H9 (cell line): ENCODE measurements at regions not wholly inside any gene's neighbourhood (a gene's known extent, or its start where the extent isn't known, plus 50 kb on each side); places are given as distances from the start of the nearest gene placed in this dataset.

ENCODE experiments used
- DNase-seq: peaks from one replicate; pipeline ENCODE4 v3.0.0-alpha.2; 2017
- H2AFZ ChIP-seq: one replicate; pipeline ENCODE4 v1.6.1; 2013; ENCODE audit warnings: mild to moderate bottlenecking, low read length, control low read depth, moderate library complexity
- H2AK5ac ChIP-seq: 2 replicates; pipeline ENCODE4 v1.6.1; 2013; ENCODE audit warnings: low read length, control low read depth, mixed read lengths; ENCODE audit not compliant: insufficient read length
- H2BK120ac ChIP-seq: one replicate; pipeline ENCODE4 v1.6.1; 2013; ENCODE audit warnings: low read depth, mild to moderate bottlenecking, low read length, control low read depth, inconsistent platforms; ENCODE audit not compliant: poor library complexity, severe bottlenecking
- H2BK12ac ChIP-seq: 2 replicates; pipeline ENCODE4 v1.6.1; 2013; ENCODE audit warnings: low read length, control low read depth, mixed read lengths, low read depth; ENCODE audit not compliant: insufficient read length
- H2BK15ac ChIP-seq: 2 replicates; pipeline ENCODE4 v1.6.1; 2013; ENCODE audit warnings: low read depth, low read length, control low read depth
- H2BK20ac ChIP-seq: one replicate; pipeline ENCODE4 v1.6.1; 2013; ENCODE audit warnings: low read depth, mild to moderate bottlenecking, low read length, control low read depth, inconsistent platforms; ENCODE audit not compliant: poor library complexity, severe bottlenecking
- H2BK5ac ChIP-seq: 2 replicates; pipeline ENCODE4 v1.6.1; 2013; ENCODE audit warnings: low read length, control low read depth, mixed read lengths; ENCODE audit not compliant: insufficient read length
- H3K14ac ChIP-seq: 2 replicates; pipeline ENCODE4 v1.6.1; 2013; ENCODE audit warnings: low read length, control low read depth; ENCODE audit not compliant: insufficient read depth
- H3K18ac ChIP-seq: 2 replicates; pipeline ENCODE4 v1.6.1; 2013; ENCODE audit warnings: low read depth, mild to moderate bottlenecking, mixed read lengths, low read length, control low read depth; ENCODE audit not compliant: insufficient read length
- H3K23ac ChIP-seq: 2 replicates; pipeline ENCODE4 v1.6.1; 2013; ENCODE audit warnings: low read length, control low read depth, mixed read lengths, low read depth; ENCODE audit not compliant: insufficient read length
- H3K23me2 ChIP-seq: 2 replicates; pipeline ENCODE4 v1.6.1; 2013; ENCODE audit warnings: low read depth, mild to moderate bottlenecking, mixed read lengths, low read length, control low read depth; ENCODE audit not compliant: insufficient read length, poor library complexity, severe bottlenecking
- H3K27ac ChIP-seq: 2 replicates; pipeline ENCODE4 v1.5.1; 2013; ENCODE audit warnings: low read length, control low read depth, mixed read lengths, low read depth; ENCODE audit not compliant: insufficient read length
- H3K27me3 ChIP-seq: 2 replicates; pipeline ENCODE4 v1.6.1; 2013; ENCODE audit warnings: low read length, control low read depth, inconsistent platforms; ENCODE audit not compliant: insufficient read depth
- H3K4ac ChIP-seq: 2 replicates; pipeline ENCODE4 v1.6.1; 2013; ENCODE audit warnings: low read depth, mild to moderate bottlenecking, control low read depth, inconsistent platforms, low read length, moderate library complexity
- H3K4me1 ChIP-seq: 2 replicates; pipeline ENCODE4 v1.6.1; 2013; ENCODE audit warnings: low read length, control low read depth, inconsistent platforms; ENCODE audit not compliant: insufficient read depth
- H3K4me2 ChIP-seq: 2 replicates; pipeline ENCODE4 v1.6.1; 2013; ENCODE audit warnings: low read length, control low read depth, mixed read lengths; ENCODE audit not compliant: insufficient read length, insufficient read depth
- H3K56ac ChIP-seq: 2 replicates; pipeline ENCODE4 v1.6.1; 2013; ENCODE audit warnings: low read depth, mild to moderate bottlenecking, mixed read lengths, low read length, control low read depth; ENCODE audit not compliant: insufficient read length
- H3K79me1 ChIP-seq: 2 replicates; pipeline ENCODE4 v1.6.1; 2013; ENCODE audit warnings: low read depth, mild to moderate bottlenecking, moderate library complexity, low read length, control low read depth, inconsistent platforms; ENCODE audit not compliant: insufficient read depth, poor library complexity, severe bottlenecking
- H3K79me2 ChIP-seq: 2 replicates; pipeline ENCODE4 v1.6.1; 2013; ENCODE audit warnings: low read length, control low read depth, inconsistent platforms; ENCODE audit not compliant: insufficient read depth
- H3K9ac ChIP-seq: 2 replicates; pipeline ENCODE4 v1.6.1; 2013; ENCODE audit warnings: low read length, control low read depth, mixed read lengths; ENCODE audit not compliant: insufficient read length; ENCODE audit errors: extremely low read depth
- H3K9me3 ChIP-seq: one replicate; pipeline ENCODE4 v1.6.1; 2013; ENCODE audit warnings: low read depth, low read length, inconsistent platforms; ENCODE audit not compliant: control insufficient read depth
- H3T11ph ChIP-seq: one replicate; pipeline ENCODE4 v1.6.1; 2013; ENCODE audit warnings: mild to moderate bottlenecking, low read length, control low read depth, inconsistent platforms
- H4K20me1 ChIP-seq: one replicate; pipeline ENCODE4 v1.6.1; 2013; ENCODE audit not compliant: control insufficient read depth, insufficient read length, insufficient read depth
- H4K5ac ChIP-seq: 2 replicates; pipeline ENCODE4 v1.6.1; 2013; ENCODE audit warnings: low read depth, mild to moderate bottlenecking, mixed read lengths, low read length, control low read depth; ENCODE audit not compliant: insufficient read length
- H4K8ac ChIP-seq: replicated peaks from 2 replicates; pipeline ENCODE4 v1.6.1; 2013; ENCODE audit warnings: low read length, control low read depth, mixed read lengths, low read depth; ENCODE audit not compliant: insufficient read length
- H4K91ac ChIP-seq: 2 replicates; pipeline ENCODE4 v1.6.1; 2013; ENCODE audit warnings: low read depth, mild to moderate bottlenecking, moderate library complexity, mixed read lengths, low read length, control low read depth; ENCODE audit not compliant: insufficient read length
- H3K27ac Mint-ChIP-seq, 3 experiments: 2 replicates in 2 of 3; 3 replicates in 1 of 3; pipeline ENCODE4 v1.8.0; 2020 to 2021; ENCODE audit warnings: mixed read lengths in 3 of 3, mild to moderate bottlenecking in 1 of 3, moderate library complexity in 1 of 3
- H3K27me3 Mint-ChIP-seq: 2 replicates; pipeline ENCODE4 v1.8.0; 2021; ENCODE audit warnings: low read depth, mild to moderate bottlenecking, moderate library complexity, mixed read lengths
- H3K36me3 Mint-ChIP-seq, 3 experiments: 2 replicates in 2 of 3; 3 replicates in 1 of 3; pipeline ENCODE4 v1.8.0; 2020 to 2021; ENCODE audit warnings: low read depth in 3 of 3, mixed read lengths in 3 of 3; ENCODE audit not compliant: insufficient read depth in 1 of 3
- H3K4me1 Mint-ChIP-seq, 2 experiments: 2 replicates each; pipeline ENCODE4 v1.8.0; 2020; ENCODE audit warnings: mixed read lengths in 2 of 2
- H3K4me3 Mint-ChIP-seq, 2 experiments: 2 replicates in 1 of 2; 3 replicates in 1 of 2; pipeline ENCODE4 v1.8.0; 2020 to 2021; ENCODE audit warnings: mild to moderate bottlenecking in 2 of 2, mixed read lengths in 2 of 2, moderate library complexity in 1 of 2
- H3K9me3 Mint-ChIP-seq, 2 experiments: 2 replicates in 1 of 2; 3 replicates in 1 of 2; pipeline ENCODE4 v1.8.0; 2020; ENCODE audit warnings: mild to moderate bottlenecking in 2 of 2, mixed read lengths in 2 of 2, moderate library complexity in 1 of 2
- CTCF ChIP-seq: fragments of 200-600 bp; sonication (generic); conservative IDR thresholded peaks from 3 replicates; pipeline ENCODE4 v1.8.0; 2021; ENCODE audit warnings: antibody characterized with exemption, mild to moderate bottlenecking
- WGBS: extraction: QIAGEN DNeasy Blood & Tissue Kit; methylation state at CpG from one replicate; pipeline ENCODE4 v1.1.7; 2013; ENCODE audit warnings: missing lambda C conversion rate, low lambda C conversion rate, mixed read lengths; ENCODE audit not compliant: insufficient read length; ENCODE audit errors: extremely low coverage; 5-methylcytosine and 5-hydroxymethylcytosine counted together

- H3K79me2 ChIP-seq: no peaks in the 10 kb centered on the region
- no peak overlapping the region for H2BK15ac ChIP-seq
- Mint-ChIP-seq H3K4me1 (peaks cover 5 to 6% of the 10 kb centered on the region in 2 experiments; a peak in 3 of 4 replicates), H3K4me3 (no peak overlapping the region), H3K27me3 (no peaks in the 10 kb centered on the region), H3K36me3 (no peaks in the 10 kb centered on the region; a peak in 2 of 7 replicates), H3K27ac (no peak overlapping the region), H3K9me3 (no peaks in the 10 kb centered on the region; a peak in 1 of 5 replicates)
- no peaks in the 10 kb centered on the region for H3K23me2 ChIP-seq
- no peak overlapping the region for H3K9ac ChIP-seq
- no peak overlapping the region for H3K4ac ChIP-seq
- no peak overlapping the region for H2BK20ac ChIP-seq
- H3K9me3 ChIP-seq: no peaks in the 10 kb centered on the region
- no peak overlapping the region for H3K23ac ChIP-seq
- DNase-seq: no peak
- H3K18ac ChIP-seq: no peak overlapping the region
- H3K56ac ChIP-seq: no peak overlapping the region
- H3K79me1 ChIP-seq: no peaks in the 10 kb centered on the region
- H2BK120ac ChIP-seq: no peak overlapping the region
- H2BK12ac ChIP-seq: no peak overlapping the region
- no peak overlapping the region for H4K8ac ChIP-seq
- H4K5ac ChIP-seq: no peak overlapping the region
- no CpG with 5 or more reads among the region's 2 CpGs for whole genome bisulfite sequencing
- H2AK5ac ChIP-seq: no peak overlapping the region
- H4K91ac ChIP-seq: no peak overlapping the region
- H3K14ac ChIP-seq: no peak overlapping the region
- no peak overlapping the region for H2BK5ac ChIP-seq
- no peak overlapping the region for H3K4me2 ChIP-seq
- no peak for TF ChIP-seq CTCF
- H3K4me1 ChIP-seq: no peaks in the 10 kb centered on the region; the same call in 1 of the 2 replicates
- no peak overlapping the region for H3K27ac ChIP-seq
- no peaks in the 10 kb centered on the region for H4K20me1 ChIP-seq
- no peaks in the 10 kb centered on the region for H3K27me3 ChIP-seq
- H3T11ph ChIP-seq: no peak overlapping the region
- no peak overlapping the region for H2AFZ ChIP-seq
Observed at GRCh38 chr6:105651969-105652368, 249.1 kb upstream of the PREP start.
